Liver (tissue), 8 donors: ENCODE measurements at regions not wholly inside any gene's neighbourhood (a gene's known extent, or its start where the extent isn't known, plus 50 kb on each side); places are given as distances from the start of the nearest gene placed in this dataset.

Experiments used
- DNase-seq: peaks from one replicate; pipeline ENCODE4 v3.0.0-alpha.2; 2017; ENCODE audit warnings: low spot score
- H3K27ac ChIP-seq, 2 donors: one replicate each; pipeline ENCODE4 v1.7.0; 2013; ENCODE audit warnings: inconsistent platforms in 2 of 2, low read length in 2 of 2, control low read depth in 1 of 2, low read depth in 1 of 2, mild to moderate bottlenecking in 1 of 2
- H3K27me3 ChIP-seq, 4 donors: one replicate each; pipeline versions ENCODE4 v1.6.1 to v1.7.0; 2013; ENCODE audit warnings: low read length in 3 of 4, inconsistent platforms in 1 of 4, mild to moderate bottlenecking in 1 of 4, moderate library complexity in 1 of 4; ENCODE audit not compliant: control insufficient read depth in 4 of 4, insufficient read depth in 4 of 4
- H3K36me3 ChIP-seq, 4 donors: one replicate each; pipeline versions ENCODE4 v1.6.1 to v1.7.0; 2013; ENCODE audit warnings: low read length in 3 of 4, mild to moderate bottlenecking in 3 of 4, low read depth in 1 of 4, moderate library complexity in 1 of 4; ENCODE audit not compliant: control insufficient read depth in 4 of 4, insufficient read depth in 3 of 4
- H3K4me1 ChIP-seq, 4 donors: one replicate each; pipeline versions ENCODE4 v1.6.1 to v1.7.0; 2013; ENCODE audit warnings: low read length in 3 of 4, mild to moderate bottlenecking in 3 of 4, moderate library complexity in 1 of 4; ENCODE audit not compliant: control insufficient read depth in 4 of 4, insufficient read depth in 4 of 4
- H3K4me3 ChIP-seq, 3 donors: one replicate each; pipeline versions ENCODE4 v1.6.1 to v1.7.0; 2013; ENCODE audit warnings: low read length in 3 of 3, control low read depth in 1 of 3, low read depth in 1 of 3, mild to moderate bottlenecking in 1 of 3
- H3K9ac ChIP-seq, 2 donors: one replicate each; pipeline ENCODE4 v1.7.0; 2013; ENCODE audit warnings: low read length in 2 of 2, mild to moderate bottlenecking in 2 of 2, moderate library complexity in 2 of 2, control low read depth in 1 of 2, low read depth in 1 of 2
- H3K9me3 ChIP-seq, 4 donors: one replicate each; pipeline versions ENCODE4 v1.6.1 to v1.7.0; 2013; ENCODE audit warnings: low read length in 3 of 4; ENCODE audit not compliant: control insufficient read depth in 4 of 4
- EGR1 ChIP-seq, 2 donors: IDR thresholded peaks; 2 replicates each; pipeline ENCODE4 v1.6.1; 2016 to 2018; ENCODE audit warnings: antibody characterized with exemption in 2 of 2, low read depth in 2 of 2
- FOXA2 ChIP-seq: IDR thresholded peaks from 2 replicates; pipeline ENCODE4 v1.6.1; 2016; ENCODE audit warnings: antibody characterized with exemption
- GABPA ChIP-seq, 2 donors: IDR thresholded peaks in 1 of 2; conservative IDR thresholded peaks in 1 of 2; 2 replicates each; pipeline ENCODE4 v1.6.1; 2016; ENCODE audit warnings: antibody characterized with exemption in 2 of 2, mild to moderate bottlenecking in 1 of 2, moderate library complexity in 1 of 2
- HNF4A ChIP-seq, 2 donors: conservative IDR thresholded peaks; 2 replicates each; pipeline ENCODE4 v1.6.1; 2016; ENCODE audit warnings: antibody characterized with exemption in 2 of 2, mild to moderate bottlenecking in 2 of 2
- HNF4G ChIP-seq: IDR thresholded peaks from 2 replicates; pipeline ENCODE4 v1.6.1; 2016; ENCODE audit warnings: antibody characterized with exemption
- JUND ChIP-seq, 2 donors: IDR thresholded peaks; 2 replicates each; pipeline ENCODE4 v1.6.1; 2016; ENCODE audit warnings: antibody characterized with exemption in 2 of 2
- NR2F2 ChIP-seq: IDR thresholded peaks from 2 replicates; pipeline ENCODE4 v1.6.1; 2016; ENCODE audit warnings: antibody characterized with exemption
- SP1 ChIP-seq: IDR thresholded peaks from 2 replicates; pipeline ENCODE4 v1.6.1; 2018; ENCODE audit warnings: antibody characterized with exemption, mild to moderate bottlenecking
- TAF1 ChIP-seq: conservative IDR thresholded peaks from 2 replicates; pipeline ENCODE4 v1.6.1; 2016; ENCODE audit warnings: antibody characterized with exemption, mild to moderate bottlenecking
- WGBS: extraction: QIAGEN DNeasy Blood & Tissue Kit; methylation state at CpG from one replicate; pipeline ENCODE4 v1.1.7; 2013; 5-methylcytosine and 5-hydroxymethylcytosine counted together
- TF ChIP-seq, protein P1 (sequence below): IDR thresholded peaks from 2 replicates; pipeline ENCODE4 v1.6.1; 2016; ENCODE audit warnings: antibody characterized with exemption, mild to moderate bottlenecking
- TF ChIP-seq, protein P2 (sequence below): IDR thresholded peaks from 2 replicates; pipeline ENCODE4 v1.6.1; 2016; ENCODE audit warnings: antibody characterized with exemption
- TF ChIP-seq, protein P3 (sequence below): IDR thresholded peaks from 2 replicates; pipeline ENCODE4 v1.6.1; 2016; ENCODE audit warnings: antibody characterized with exemption
- TF ChIP-seq, protein P4 (sequence below): fragments of 150-350 bp; IDR thresholded peaks from 2 replicates; pipeline ENCODE4 v1.5.1; 2017; ENCODE audit warnings: improper control_type of control experiment, low read depth, low read length; ENCODE audit not compliant: missing input control
- donor health status: healthy.
- donor health status: healthy.
- donor health status: healthy.
- donor health status: healthy.
- donor health status: healthy.

DNA sequence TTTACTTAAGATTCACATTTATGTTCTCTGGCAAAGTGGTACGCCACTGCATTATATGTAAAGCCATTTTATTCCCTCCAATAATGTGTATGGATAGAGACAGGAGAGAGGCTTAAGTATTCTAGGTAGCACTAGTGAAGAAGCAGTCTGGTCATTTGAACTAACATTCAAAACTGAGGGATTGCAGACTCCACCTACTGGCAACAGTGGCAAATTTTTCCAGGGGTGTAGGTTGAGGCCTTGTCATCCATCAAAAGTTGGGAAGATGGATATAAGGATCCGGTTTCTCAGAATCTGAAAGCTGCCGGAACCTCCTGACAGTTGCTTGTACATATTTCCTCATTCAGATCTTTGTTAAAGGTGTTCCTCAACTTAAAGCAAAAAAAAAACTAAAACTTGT lies 465.5 kb upstream of the FSHR start:
- Histone ChIP-seq H3K4me3 (no peak overlapping the region), H3K36me3 (no peaks in the 10 kb centered on the region), H3K9me3 (no peaks in the 10 kb centered on the region), H3K27ac (no peak overlapping the region), H3K27me3 (peaks cover 0 to 3% (median 0%) of the 10 kb centered on the region in 4 donors), H3K4me1 (no peaks in the 10 kb centered on the region), H3K9ac (no peak overlapping the region)
- TF ChIP-seq JUND (IDR thresholded peaks at IDR 0.05) (no peak), TAF1 (no peak), GABPA (IDR thresholded peaks at IDR 0.05 in 1 of 2, conservative IDR thresholded peaks at IDR 0.05 in 1 of 2) (no peak), SP1 (no peak), NR2F2 (no peak), HNF4G (no peak), FOXA2 (no peak), HNF4A (conservative IDR thresholded peaks at IDR 0.05) (no peak), EGR1 (IDR thresholded peaks at IDR 0.05; ENCODE audit: low read depth in 2 of 2) (no peak)
- TF ChIP-seq, protein P1, sequence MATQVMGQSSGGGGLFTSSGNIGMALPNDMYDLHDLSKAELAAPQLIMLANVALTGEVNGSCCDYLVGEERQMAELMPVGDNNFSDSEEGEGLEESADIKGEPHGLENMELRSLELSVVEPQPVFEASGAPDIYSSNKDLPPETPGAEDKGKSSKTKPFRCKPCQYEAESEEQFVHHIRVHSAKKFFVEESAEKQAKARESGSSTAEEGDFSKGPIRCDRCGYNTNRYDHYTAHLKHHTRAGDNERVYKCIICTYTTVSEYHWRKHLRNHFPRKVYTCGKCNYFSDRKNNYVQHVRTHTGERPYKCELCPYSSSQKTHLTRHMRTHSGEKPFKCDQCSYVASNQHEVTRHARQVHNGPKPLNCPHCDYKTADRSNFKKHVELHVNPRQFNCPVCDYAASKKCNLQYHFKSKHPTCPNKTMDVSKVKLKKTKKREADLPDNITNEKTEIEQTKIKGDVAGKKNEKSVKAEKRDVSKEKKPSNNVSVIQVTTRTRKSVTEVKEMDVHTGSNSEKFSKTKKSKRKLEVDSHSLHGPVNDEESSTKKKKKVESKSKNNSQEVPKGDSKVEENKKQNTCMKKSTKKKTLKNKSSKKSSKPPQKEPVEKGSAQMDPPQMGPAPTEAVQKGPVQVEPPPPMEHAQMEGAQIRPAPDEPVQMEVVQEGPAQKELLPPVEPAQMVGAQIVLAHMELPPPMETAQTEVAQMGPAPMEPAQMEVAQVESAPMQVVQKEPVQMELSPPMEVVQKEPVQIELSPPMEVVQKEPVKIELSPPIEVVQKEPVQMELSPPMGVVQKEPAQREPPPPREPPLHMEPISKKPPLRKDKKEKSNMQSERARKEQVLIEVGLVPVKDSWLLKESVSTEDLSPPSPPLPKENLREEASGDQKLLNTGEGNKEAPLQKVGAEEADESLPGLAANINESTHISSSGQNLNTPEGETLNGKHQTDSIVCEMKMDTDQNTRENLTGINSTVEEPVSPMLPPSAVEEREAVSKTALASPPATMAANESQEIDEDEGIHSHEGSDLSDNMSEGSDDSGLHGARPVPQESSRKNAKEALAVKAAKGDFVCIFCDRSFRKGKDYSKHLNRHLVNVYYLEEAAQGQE, result no peak
- TF ChIP-seq, protein P2, sequence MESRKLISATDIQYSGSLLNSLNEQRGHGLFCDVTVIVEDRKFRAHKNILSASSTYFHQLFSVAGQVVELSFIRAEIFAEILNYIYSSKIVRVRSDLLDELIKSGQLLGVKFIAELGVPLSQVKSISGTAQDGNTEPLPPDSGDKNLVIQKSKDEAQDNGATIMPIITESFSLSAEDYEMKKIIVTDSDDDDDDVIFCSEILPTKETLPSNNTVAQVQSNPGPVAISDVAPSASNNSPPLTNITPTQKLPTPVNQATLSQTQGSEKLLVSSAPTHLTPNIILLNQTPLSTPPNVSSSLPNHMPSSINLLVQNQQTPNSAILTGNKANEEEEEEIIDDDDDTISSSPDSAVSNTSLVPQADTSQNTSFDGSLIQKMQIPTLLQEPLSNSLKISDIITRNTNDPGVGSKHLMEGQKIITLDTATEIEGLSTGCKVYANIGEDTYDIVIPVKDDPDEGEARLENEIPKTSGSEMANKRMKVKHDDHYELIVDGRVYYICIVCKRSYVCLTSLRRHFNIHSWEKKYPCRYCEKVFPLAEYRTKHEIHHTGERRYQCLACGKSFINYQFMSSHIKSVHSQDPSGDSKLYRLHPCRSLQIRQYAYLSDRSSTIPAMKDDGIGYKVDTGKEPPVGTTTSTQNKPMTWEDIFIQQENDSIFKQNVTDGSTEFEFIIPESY, result no peak
- TF ChIP-seq, protein P3, sequence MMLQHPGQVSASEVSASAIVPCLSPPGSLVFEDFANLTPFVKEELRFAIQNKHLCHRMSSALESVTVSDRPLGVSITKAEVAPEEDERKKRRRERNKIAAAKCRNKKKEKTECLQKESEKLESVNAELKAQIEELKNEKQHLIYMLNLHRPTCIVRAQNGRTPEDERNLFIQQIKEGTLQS, result no peak
- TF ChIP-seq, protein P4, sequence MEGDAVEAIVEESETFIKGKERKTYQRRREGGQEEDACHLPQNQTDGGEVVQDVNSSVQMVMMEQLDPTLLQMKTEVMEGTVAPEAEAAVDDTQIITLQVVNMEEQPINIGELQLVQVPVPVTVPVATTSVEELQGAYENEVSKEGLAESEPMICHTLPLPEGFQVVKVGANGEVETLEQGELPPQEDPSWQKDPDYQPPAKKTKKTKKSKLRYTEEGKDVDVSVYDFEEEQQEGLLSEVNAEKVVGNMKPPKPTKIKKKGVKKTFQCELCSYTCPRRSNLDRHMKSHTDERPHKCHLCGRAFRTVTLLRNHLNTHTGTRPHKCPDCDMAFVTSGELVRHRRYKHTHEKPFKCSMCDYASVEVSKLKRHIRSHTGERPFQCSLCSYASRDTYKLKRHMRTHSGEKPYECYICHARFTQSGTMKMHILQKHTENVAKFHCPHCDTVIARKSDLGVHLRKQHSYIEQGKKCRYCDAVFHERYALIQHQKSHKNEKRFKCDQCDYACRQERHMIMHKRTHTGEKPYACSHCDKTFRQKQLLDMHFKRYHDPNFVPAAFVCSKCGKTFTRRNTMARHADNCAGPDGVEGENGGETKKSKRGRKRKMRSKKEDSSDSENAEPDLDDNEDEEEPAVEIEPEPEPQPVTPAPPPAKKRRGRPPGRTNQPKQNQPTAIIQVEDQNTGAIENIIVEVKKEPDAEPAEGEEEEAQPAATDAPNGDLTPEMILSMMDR, result no peak
- WGBS, result 88% methylated on average over 3 of the region's 3 CpGs
- no peak for DNase-seq

DNA sequence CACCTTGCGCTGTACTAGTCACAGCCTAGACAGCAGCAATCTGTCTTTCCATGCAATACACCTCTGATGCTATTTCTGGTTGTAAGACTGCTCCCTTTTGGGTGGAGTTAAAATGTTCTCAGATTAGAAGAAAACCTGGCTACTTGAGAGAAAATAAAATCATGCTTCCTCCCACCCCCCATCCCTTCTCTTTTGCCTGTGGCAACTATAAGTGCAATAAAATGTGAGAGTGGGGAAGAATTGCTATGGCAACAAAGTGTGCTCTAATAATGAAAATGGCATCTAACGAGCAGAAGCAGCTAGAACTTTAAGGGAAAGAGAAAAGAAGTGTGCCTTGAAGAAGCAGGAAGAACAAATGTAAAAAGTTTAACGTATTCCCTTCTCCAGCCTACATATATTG lies 464.2 kb upstream of the FSHR start:
- no peak for DNase-seq
- H3K36me3 ChIP-seq, result no peaks in the 10 kb centered on the region
- WGBS, result 73% methylated on average over 3 of the region's 3 CpGs
- no peak overlapping the region for H3K27ac ChIP-seq
- no peak for TF ChIP-seq JUND (IDR thresholded peaks at IDR 0.05)
- TF ChIP-seq, protein P2, result no peak
- no peak overlapping the region for H3K9ac ChIP-seq
- H3K9me3 ChIP-seq, result no peaks in the 10 kb centered on the region
- no peak overlapping the region for H3K4me3 ChIP-seq
- no peaks in the 10 kb centered on the region for H3K4me1 ChIP-seq
- H3K27me3 ChIP-seq, result peaks cover 0 to 3% (median 0%) of the 10 kb centered on the region in 4 donors
